ENCODE measurements at regions not wholly inside any gene's neighbourhood (a gene's known extent, or its start where the extent isn't known, plus 50 kb on each side); places are given as distances from the start of the nearest gene placed in this dataset.

DNA sequence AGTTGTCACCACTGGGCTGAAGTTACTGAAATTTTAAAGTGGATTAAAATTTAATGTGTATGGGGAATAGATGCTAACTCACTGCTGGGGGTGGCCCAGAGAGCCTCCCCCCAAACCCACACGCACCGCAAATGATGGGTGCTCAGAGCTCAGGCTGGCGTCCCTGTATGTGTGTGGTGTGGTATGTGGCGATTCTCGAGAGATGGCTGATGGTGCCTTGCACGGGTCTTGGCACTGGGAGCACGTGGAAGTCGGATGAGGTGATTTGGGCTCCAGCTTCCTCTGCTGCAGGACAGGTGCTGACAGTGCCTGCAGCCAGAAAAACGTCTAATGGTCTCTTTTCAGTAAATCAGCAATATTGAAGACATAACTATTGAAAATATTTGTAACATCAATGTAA, 1473.3 kb downstream of the TBC1D22A start:
- H3K36me3 ChIP-seq (ENCODE audit: control insufficient read depth, low read length) = no peaks in the 10 kb centered on the region
- peaks cover 6% of the 10 kb centered on the region for H3K9me3 ChIP-seq (ENCODE audit: control insufficient read depth, insufficient read depth, low read length)
- no peaks in the 10 kb centered on the region for H4K20me1 ChIP-seq (ENCODE audit: control insufficient read depth, insufficient read depth, low read depth, low read length)
- H3F3A ChIP-seq (ENCODE audit: control insufficient read depth, insufficient read depth) = no peaks in the 10 kb centered on the region
- H3K4me1 ChIP-seq (ENCODE audit: control insufficient read depth, low read length) = no peaks in the 10 kb centered on the region
- H3K4me3 ChIP-seq (ENCODE audit: low read length) = no peak overlapping the region
- H3K9me2 ChIP-seq (replicated peaks; ENCODE audit: control insufficient read depth, low read length) = no peaks in the 10 kb centered on the region
- H3K4me2 ChIP-seq (ENCODE audit: low read length) = no peak overlapping the region
- H3K79me2 ChIP-seq (ENCODE audit: control insufficient read depth, low read length) = no peaks in the 10 kb centered on the region
- no peak for TF ChIP-seq EZH2phosphoT487 (IDR thresholded peaks at IDR 0.05; ENCODE audit: borderline replicate concordance, low read length)
- TF ChIP-seq, protein P1, sequence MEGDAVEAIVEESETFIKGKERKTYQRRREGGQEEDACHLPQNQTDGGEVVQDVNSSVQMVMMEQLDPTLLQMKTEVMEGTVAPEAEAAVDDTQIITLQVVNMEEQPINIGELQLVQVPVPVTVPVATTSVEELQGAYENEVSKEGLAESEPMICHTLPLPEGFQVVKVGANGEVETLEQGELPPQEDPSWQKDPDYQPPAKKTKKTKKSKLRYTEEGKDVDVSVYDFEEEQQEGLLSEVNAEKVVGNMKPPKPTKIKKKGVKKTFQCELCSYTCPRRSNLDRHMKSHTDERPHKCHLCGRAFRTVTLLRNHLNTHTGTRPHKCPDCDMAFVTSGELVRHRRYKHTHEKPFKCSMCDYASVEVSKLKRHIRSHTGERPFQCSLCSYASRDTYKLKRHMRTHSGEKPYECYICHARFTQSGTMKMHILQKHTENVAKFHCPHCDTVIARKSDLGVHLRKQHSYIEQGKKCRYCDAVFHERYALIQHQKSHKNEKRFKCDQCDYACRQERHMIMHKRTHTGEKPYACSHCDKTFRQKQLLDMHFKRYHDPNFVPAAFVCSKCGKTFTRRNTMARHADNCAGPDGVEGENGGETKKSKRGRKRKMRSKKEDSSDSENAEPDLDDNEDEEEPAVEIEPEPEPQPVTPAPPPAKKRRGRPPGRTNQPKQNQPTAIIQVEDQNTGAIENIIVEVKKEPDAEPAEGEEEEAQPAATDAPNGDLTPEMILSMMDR (IDR thresholded peaks at IDR 0.05; ENCODE audit: low read depth, low read length, poor library complexity, severe bottlenecking) = no peak
- H3K27ac ChIP-seq (ENCODE audit: low read depth, low read length) = no peak overlapping the region
- no peaks in the 10 kb centered on the region for H3K27me3 ChIP-seq (ENCODE audit: control insufficient read depth, low read length)

DNA sequence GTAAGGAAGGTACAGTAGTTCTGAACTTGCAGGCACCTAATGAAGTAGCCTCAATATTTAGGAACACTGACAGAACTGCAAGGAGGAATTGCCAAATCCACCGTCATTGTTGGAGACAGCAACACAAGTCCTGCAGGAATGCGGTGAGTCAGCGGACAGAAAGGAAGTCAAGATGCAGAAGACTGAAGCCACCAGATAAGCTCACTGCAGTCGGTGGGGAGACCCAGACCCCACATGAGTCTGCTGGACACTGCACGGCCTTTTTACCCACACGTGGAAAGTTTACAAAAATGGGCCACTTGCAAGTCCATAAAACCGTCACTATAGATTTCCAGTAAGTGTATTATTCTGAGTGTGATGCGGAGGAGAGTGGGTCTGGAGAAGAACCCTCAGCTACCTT, 1471.6 kb downstream of the TBC1D22A start:
- H3K4me3 ChIP-seq (ENCODE audit: low read length) = no peak overlapping the region
- no peaks in the 10 kb centered on the region for H3K4me1 ChIP-seq (ENCODE audit: control insufficient read depth, low read length)
- H3K9me2 ChIP-seq (replicated peaks; ENCODE audit: control insufficient read depth, low read length) = no peaks in the 10 kb centered on the region
- peaks cover 10% of the 10 kb centered on the region for H3K9me3 ChIP-seq (ENCODE audit: control insufficient read depth, insufficient read depth, low read length)
- no peaks in the 10 kb centered on the region for H3K79me2 ChIP-seq (ENCODE audit: control insufficient read depth, low read length)
- no peaks in the 10 kb centered on the region for H3K27me3 ChIP-seq (ENCODE audit: control insufficient read depth, low read length)
- H4K20me1 ChIP-seq (ENCODE audit: control insufficient read depth, insufficient read depth, low read depth, low read length) = no peaks in the 10 kb centered on the region
- no peaks in the 10 kb centered on the region for H3K36me3 ChIP-seq (ENCODE audit: control insufficient read depth, low read length)
- H3F3A ChIP-seq (ENCODE audit: control insufficient read depth, insufficient read depth) = no peaks in the 10 kb centered on the region
- TF ChIP-seq, protein P1 (IDR thresholded peaks at IDR 0.05; ENCODE audit: low read depth, low read length, poor library complexity, severe bottlenecking) = no peak
- no peak for TF ChIP-seq EZH2phosphoT487 (IDR thresholded peaks at IDR 0.05; ENCODE audit: borderline replicate concordance, low read length)
- H3K4me2 ChIP-seq (ENCODE audit: low read length) = no peak overlapping the region
- H3K27ac ChIP-seq (ENCODE audit: low read depth, low read length) = no peak overlapping the region

DNA sequence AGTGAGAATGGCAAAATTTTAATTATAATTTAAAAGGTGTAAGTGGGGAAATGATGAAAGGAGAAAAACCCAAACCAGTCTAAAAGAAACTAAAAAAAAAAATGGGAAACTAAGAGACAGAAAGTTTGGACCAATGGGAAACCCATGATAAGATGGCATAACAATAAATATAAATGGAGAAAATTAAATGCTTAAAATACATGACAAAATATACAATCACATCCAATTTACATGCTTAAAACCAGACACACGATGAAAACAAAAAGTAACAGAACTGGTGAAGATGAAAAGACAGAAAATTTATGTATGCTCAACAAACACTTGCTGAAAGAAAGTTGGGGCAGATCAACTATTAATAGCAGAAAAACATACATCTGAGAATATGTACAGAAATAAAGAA, 1471.1 kb downstream of the TBC1D22A start:
- no peak for TF ChIP-seq EZH2phosphoT487 (IDR thresholded peaks at IDR 0.05; ENCODE audit: borderline replicate concordance, low read length)
- TF ChIP-seq, protein P1 (IDR thresholded peaks at IDR 0.05; ENCODE audit: low read depth, low read length, poor library complexity, severe bottlenecking) = no peak
- H3K27me3 ChIP-seq (ENCODE audit: control insufficient read depth, low read length) = no peaks in the 10 kb centered on the region
- no peak overlapping the region for H3K4me3 ChIP-seq (ENCODE audit: low read length)
- H3K9me2 ChIP-seq (replicated peaks; ENCODE audit: control insufficient read depth, low read length) = no peaks in the 10 kb centered on the region
- H3K4me2 ChIP-seq (ENCODE audit: low read length) = no peak overlapping the region
- H3K9me3 ChIP-seq (ENCODE audit: control insufficient read depth, insufficient read depth, low read length) = peaks cover 10% of the 10 kb centered on the region
- H3K4me1 ChIP-seq (ENCODE audit: control insufficient read depth, low read length) = no peaks in the 10 kb centered on the region
- no peaks in the 10 kb centered on the region for H4K20me1 ChIP-seq (ENCODE audit: control insufficient read depth, insufficient read depth, low read depth, low read length)
- no peaks in the 10 kb centered on the region for H3K79me2 ChIP-seq (ENCODE audit: control insufficient read depth, low read length)
- no peaks in the 10 kb centered on the region for H3K36me3 ChIP-seq (ENCODE audit: control insufficient read depth, low read length)
- no peak overlapping the region for H3K27ac ChIP-seq (ENCODE audit: low read depth, low read length)
- H3F3A ChIP-seq (ENCODE audit: control insufficient read depth, insufficient read depth) = no peaks in the 10 kb centered on the region

DNA sequence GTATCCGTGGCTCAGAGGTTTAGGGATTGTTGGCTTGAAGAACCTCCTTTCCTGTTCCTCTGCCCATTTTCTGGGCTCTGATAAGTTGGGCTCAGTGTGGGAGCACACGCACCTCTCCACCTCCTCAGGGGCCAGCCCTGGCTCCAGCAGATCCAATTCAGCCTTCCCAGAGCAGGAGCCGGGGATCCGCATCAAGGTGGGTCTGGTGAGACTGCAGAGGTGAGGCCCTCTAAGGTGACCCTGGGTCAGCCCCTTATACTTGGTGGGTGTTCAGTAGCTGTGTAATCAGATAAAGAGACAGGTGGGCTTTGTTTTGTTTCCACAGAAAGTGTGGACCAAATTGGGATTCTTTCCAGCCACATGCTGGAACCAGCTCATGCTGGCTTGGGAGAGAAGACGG, 1466.0 kb downstream of the TBC1D22A start:
- no peak overlapping the region for H3K4me2 ChIP-seq (ENCODE audit: low read length)
- H3K79me2 ChIP-seq (ENCODE audit: control insufficient read depth, low read length) = no peaks in the 10 kb centered on the region
- no peaks in the 10 kb centered on the region for H3K9me2 ChIP-seq (replicated peaks; ENCODE audit: control insufficient read depth, low read length)
- TF ChIP-seq, protein P1 (IDR thresholded peaks at IDR 0.05; ENCODE audit: low read depth, low read length, poor library complexity, severe bottlenecking) = no peak
- no peak for TF ChIP-seq EZH2phosphoT487 (IDR thresholded peaks at IDR 0.05; ENCODE audit: borderline replicate concordance, low read length)
- no peaks in the 10 kb centered on the region for H3K4me1 ChIP-seq (ENCODE audit: control insufficient read depth, low read length)
- H3K9me3 ChIP-seq (ENCODE audit: control insufficient read depth, insufficient read depth, low read length) = 0 out of 2 replicates have a peak, but pooled peaks cover 4% of the 10 kb centered on the region
- no peak overlapping the region for H3K27ac ChIP-seq (ENCODE audit: low read depth, low read length)
- H3F3A ChIP-seq (ENCODE audit: control insufficient read depth, insufficient read depth) = no peaks in the 10 kb centered on the region
- no peaks in the 10 kb centered on the region for H3K27me3 ChIP-seq (ENCODE audit: control insufficient read depth, low read length)
- no peak overlapping the region for H3K4me3 ChIP-seq (ENCODE audit: low read length)
- H3K36me3 ChIP-seq (ENCODE audit: control insufficient read depth, low read length) = no peaks in the 10 kb centered on the region
- H4K20me1 ChIP-seq (ENCODE audit: control insufficient read depth, insufficient read depth, low read depth, low read length) = no peaks in the 10 kb centered on the region
